ENCODE measurements at regions not wholly inside any gene's neighbourhood (a gene's known extent, or its start where the extent isn't known, plus 50 kb on each side); places are given as distances from the start of the nearest gene placed in this dataset.

- Histone ChIP-seq H3K4me1 (ENCODE audit: insufficient read depth, low read length, severe bottlenecking) (no peaks in the 10 kb centered on the region), H2AFZ (ENCODE audit: low read length) (no peak overlapping the region), H3K79me2 (ENCODE audit: insufficient read depth, low read length) (no peaks in the 10 kb centered on the region), H3K9me2 (ENCODE audit: low read depth, low read length) (no peaks in the 10 kb centered on the region), H3K9me3 (ENCODE audit: low read length) (no peaks in the 10 kb centered on the region), H3K27me3 (ENCODE audit: insufficient read depth, low read length) (no peaks in the 10 kb centered on the region), H3K36me3 (ENCODE audit: insufficient read depth, low read length) (no peaks in the 10 kb centered on the region), H4K20me1 (ENCODE audit: insufficient read depth, low read length) (no peaks in the 10 kb centered on the region), H3K27ac (ENCODE audit: low read depth, low read length, poor library complexity, severe bottlenecking) (no peak overlapping the region), H3K9ac (ENCODE audit: low read length) (no peak overlapping the region), H3K4me2 (ENCODE audit: low read length) (no peak overlapping the region), H3K4me3 (ENCODE audit: low read depth, low read length, poor library complexity, severe bottlenecking) (no peak overlapping the region), H3F3A (ENCODE audit: insufficient read depth, low read length) (no peaks in the 10 kb centered on the region)
- no peak for TF ChIP-seq CTCF (IDR thresholded peaks at IDR 0.05; ENCODE audit: low read length)
- no peak for TF ChIP-seq EZH2 (IDR thresholded peaks at IDR 0.05; ENCODE audit: borderline replicate concordance, low read length)
These were observed 204.0 kb downstream of the AACS start for GRCh38 chr12:125269276-125269675.

DNA sequence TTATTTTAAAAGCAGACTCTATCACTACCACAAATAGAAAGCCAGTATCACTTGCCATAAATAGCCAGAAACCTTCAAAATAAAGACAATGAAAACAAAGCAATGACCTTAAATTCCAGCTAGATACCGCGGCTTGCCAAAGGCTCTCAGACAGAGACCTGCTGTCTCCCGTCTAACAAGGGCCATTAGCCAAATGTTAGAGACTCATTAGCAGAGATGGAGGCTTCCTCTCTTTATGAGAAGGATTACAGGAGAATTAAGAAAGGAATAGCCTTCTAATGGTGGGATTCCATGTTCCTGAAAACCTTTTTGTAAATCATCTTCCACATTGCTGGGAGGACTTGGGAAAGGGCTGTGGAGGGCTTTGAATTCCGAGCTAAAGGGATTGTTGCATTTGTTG is 206.7 kb downstream of the AACS start:
- no peaks in the 10 kb centered on the region for H3K79me2 ChIP-seq (ENCODE audit: insufficient read depth, low read length)
- no peaks in the 10 kb centered on the region for H3K27me3 ChIP-seq (ENCODE audit: insufficient read depth, low read length)
- H3K4me1 ChIP-seq (ENCODE audit: insufficient read depth, low read length, severe bottlenecking): no peaks in the 10 kb centered on the region
- no peak overlapping the region for H3K4me2 ChIP-seq (ENCODE audit: low read length)
- H3K27ac ChIP-seq (ENCODE audit: low read depth, low read length, poor library complexity, severe bottlenecking): no peak overlapping the region
- no peak overlapping the region for H3K4me3 ChIP-seq (ENCODE audit: low read depth, low read length, poor library complexity, severe bottlenecking)
- H3K9me2 ChIP-seq (ENCODE audit: low read depth, low read length): no peaks in the 10 kb centered on the region
- TF ChIP-seq CTCF (IDR thresholded peaks at IDR 0.05; ENCODE audit: low read length): no peak
- no peak for TF ChIP-seq EZH2 (IDR thresholded peaks at IDR 0.05; ENCODE audit: borderline replicate concordance, low read length)
- H3F3A ChIP-seq (ENCODE audit: insufficient read depth, low read length): no peaks in the 10 kb centered on the region
- no peaks in the 10 kb centered on the region for H3K36me3 ChIP-seq (ENCODE audit: insufficient read depth, low read length)
- no peak overlapping the region for H3K9ac ChIP-seq (ENCODE audit: low read length)
- H4K20me1 ChIP-seq (ENCODE audit: insufficient read depth, low read length): no peaks in the 10 kb centered on the region
- H2AFZ ChIP-seq (ENCODE audit: low read length): no peak overlapping the region
- no peaks in the 10 kb centered on the region for H3K9me3 ChIP-seq (ENCODE audit: low read length)

- TF ChIP-seq EZH2 (IDR thresholded peaks at IDR 0.05; ENCODE audit: borderline replicate concordance, low read length): no peak
- TF ChIP-seq CTCF (IDR thresholded peaks at IDR 0.05; ENCODE audit: low read length): no peak
- Histone ChIP-seq H3K4me1 (ENCODE audit: insufficient read depth, low read length, severe bottlenecking) (no peaks in the 10 kb centered on the region), H3K27me3 (ENCODE audit: insufficient read depth, low read length) (no peaks in the 10 kb centered on the region)
These were observed 207.2 kb downstream of the AACS start for GRCh38 chr12:125272383-125272933.

More at GRCh38 chr12:125272383-125272933, 207.2 kb downstream of the AACS start:
- no peaks in the 10 kb centered on the region for H3K9me2 ChIP-seq (ENCODE audit: low read depth, low read length)
- no peak overlapping the region for H3K4me3 ChIP-seq (ENCODE audit: low read depth, low read length, poor library complexity, severe bottlenecking)
- no peaks in the 10 kb centered on the region for H3K79me2 ChIP-seq (ENCODE audit: insufficient read depth, low read length)
- H3K27ac ChIP-seq (ENCODE audit: low read depth, low read length, poor library complexity, severe bottlenecking): no peak overlapping the region
- H3K9ac ChIP-seq (ENCODE audit: low read length): no peak overlapping the region
- H4K20me1 ChIP-seq (ENCODE audit: insufficient read depth, low read length): no peaks in the 10 kb centered on the region
- no peaks in the 10 kb centered on the region for H3K9me3 ChIP-seq (ENCODE audit: low read length)
- no peak overlapping the region for H2AFZ ChIP-seq (ENCODE audit: low read length)
- no peaks in the 10 kb centered on the region for H3F3A ChIP-seq (ENCODE audit: insufficient read depth, low read length)
- no peaks in the 10 kb centered on the region for H3K36me3 ChIP-seq (ENCODE audit: insufficient read depth, low read length)
- no peak overlapping the region for H3K4me2 ChIP-seq (ENCODE audit: low read length)
